Fibroblast of skin of left quadriceps (primary cell): ENCODE measurements at regions not wholly inside any gene's neighbourhood (a gene's known extent, or its start where the extent isn't known, plus 50 kb on each side); places are given as distances from the start of the nearest gene placed in this dataset.
"Not testable (repeated sequence)": the region's sequence is repeated elsewhere in the genome, so short reads cannot be mapped to it uniquely, and the experiment has no call there.

Experiments used
- DNase-seq, 2 experiments: peaks; one replicate each; pipeline ENCODE4 v3.0.0-alpha.2; 2013; ENCODE audit warnings: low read depth in 2 of 2

- no peak for DNase-seq
Observed at GRCh38 chr4:33878710-33879109, 2365.6 kb downstream of the ARAP2 start.

GRCh38 chr4:33881176-33881575, 2363.1 kb downstream of the ARAP2 start:
- DNase-seq, result no peak

- peak; percentile 36 to 41 for DNase-seq
Observed at GRCh38 chr4:33882246-33882990, 2361.9 kb downstream of the ARAP2 start.

GRCh38 chr4:33883111-33883510, 2361.2 kb downstream of the ARAP2 start:
- DNase-seq, result no peak

- no peak for DNase-seq
Observed at GRCh38 chr4:33886356-33886755, 2358.0 kb downstream of the ARAP2 start.

GRCh38 chr4:33890841-33891240, 2353.5 kb downstream of the ARAP2 start:
- no peak for DNase-seq

GRCh38 chr4:33911959-33912358, 2332.4 kb downstream of the ARAP2 start:
- DNase-seq, result no peak

GRCh38 chr4:33914386-33914785, 2329.9 kb downstream of the ARAP2 start:
- no peak for DNase-seq

GRCh38 chr4:33923469-33923868, 2320.8 kb downstream of the ARAP2 start:
- no peak for DNase-seq

GRCh38 chr4:33924239-33924638, 2320.1 kb downstream of the ARAP2 start:
- peak; percentile 56 to 57 for DNase-seq

- DNase-seq, result peak; percentile 71 to 75
Observed at GRCh38 chr4:33924811-33925210, 2319.5 kb downstream of the ARAP2 start.

GRCh38 chr4:33930497-33930896, 2313.8 kb downstream of the ARAP2 start:
- peak; percentile 28 to 46 for DNase-seq

- no peak for DNase-seq
Observed at GRCh38 chr4:33931026-33931425, 2313.3 kb downstream of the ARAP2 start.

GRCh38 chr4:33940281-33940680, 2304.0 kb downstream of the ARAP2 start:
- DNase-seq, result no peak

GRCh38 chr4:33941854-33942253, 2302.5 kb downstream of the ARAP2 start:
- peak in 1 of 2 experiments; percentile 24 for DNase-seq

GRCh38 chr4:33948921-33949320, 2295.4 kb downstream of the ARAP2 start:
- DNase-seq, result no peak

GRCh38 chr4:33953848-33954247, 2290.5 kb downstream of the ARAP2 start:
- not testable (repeated sequence) for DNase-seq

GRCh38 chr4:33954759-33955158, 2289.6 kb downstream of the ARAP2 start:
- no peak for DNase-seq

GRCh38 chr4:33959519-33959918, 2284.8 kb downstream of the ARAP2 start:
- DNase-seq, result peak; percentile 62

- DNase-seq, result peak; percentile 50 to 60
Observed at GRCh38 chr4:33961761-33962160, 2282.6 kb downstream of the ARAP2 start.

GRCh38 chr4:33966808-33967207, 2277.5 kb downstream of the ARAP2 start:
- no peak for DNase-seq

- no peak for DNase-seq
Observed at GRCh38 chr4:33974270-33974669, 2270.0 kb downstream of the ARAP2 start.

GRCh38 chr4:33975995-33976394, 2268.3 kb downstream of the ARAP2 start:
- no peak for DNase-seq

- not testable (repeated sequence) for DNase-seq
Observed at GRCh38 chr4:33979781-33980180, 2264.5 kb downstream of the ARAP2 start.
